Naive B cell (primary cell): ENCODE measurements at regions not wholly inside any gene's neighbourhood (a gene's known extent, or its start where the extent isn't known, plus 50 kb on each side); places are given as distances from the start of the nearest gene placed in this dataset.

ENCODE experiments used
- ATAC-seq, 2 donors: fragments of 150-1000 bp; cut with Tn5 transposase; 2 replicates each; pipeline ENCODE4 v1.10.0; 2021; ENCODE audit warnings: low read depth in 2 of 2, mild to moderate bottlenecking in 2 of 2, moderate library complexity in 2 of 2
- DNase-seq: peaks from one replicate; pipeline ENCODE4 v3.0.0; 2022
- H3K27ac Mint-ChIP-seq, 6 donors: one replicate each; pipeline ENCODE4 v1.8.0; 2020 to 2022; ENCODE audit warnings: mild to moderate bottlenecking in 6 of 6, mixed read lengths in 6 of 6, moderate library complexity in 5 of 6, inconsistent platforms in 2 of 6
- H3K27me3 Mint-ChIP-seq, 3 donors: one replicate each; pipeline ENCODE4 v1.8.0; 2021 to 2022; ENCODE audit warnings: mixed read lengths in 3 of 3, mild to moderate bottlenecking in 1 of 3
- H3K36me3 Mint-ChIP-seq, 2 donors: one replicate each; pipeline ENCODE4 v1.8.0; 2020 to 2022; ENCODE audit warnings: mixed read lengths in 2 of 2, inconsistent platforms in 1 of 2, mild to moderate bottlenecking in 1 of 2
- H3K4me1 Mint-ChIP-seq, 3 donors: one replicate each; pipeline ENCODE4 v1.8.0; 2020 to 2022; ENCODE audit warnings: mixed read lengths in 3 of 3, inconsistent platforms in 1 of 3, mild to moderate bottlenecking in 1 of 3, moderate library complexity in 1 of 3
- H3K4me3 Mint-ChIP-seq, 8 donors: one replicate each; pipeline ENCODE4 v1.8.0; 2020 to 2022; ENCODE audit warnings: mild to moderate bottlenecking in 8 of 8, mixed read lengths in 8 of 8, moderate library complexity in 8 of 8, inconsistent platforms in 2 of 8
- H3K9me3 Mint-ChIP-seq, 7 donors: one replicate each; pipeline ENCODE4 v1.8.0; 2020 to 2022; ENCODE audit warnings: mixed read lengths in 7 of 7, mild to moderate bottlenecking in 5 of 7, inconsistent platforms in 2 of 7, moderate library complexity in 1 of 7

GRCh38 chr7:40986351-40986873 lies 716.5 kb downstream of the INHBA start:
- no peaks in the 10 kb centered on the region for H3K36me3 Mint-ChIP-seq
- ATAC-seq: no peak
- peaks cover 0 to 6% (median 0%) of the 10 kb centered on the region in 3 donors for H3K27me3 Mint-ChIP-seq
- peaks cover 0 to 2% (median 0%) of the 10 kb centered on the region in 7 donors for H3K9me3 Mint-ChIP-seq
- no peak for DNase-seq
- no peaks in the 10 kb centered on the region for H3K4me1 Mint-ChIP-seq
- no peak overlapping the region for H3K4me3 Mint-ChIP-seq
- H3K27ac Mint-ChIP-seq: no peak overlapping the region

GRCh38 chr7:40983111-40983510 lies 719.8 kb downstream of the INHBA start:
- no peak for DNase-seq
- H3K27ac Mint-ChIP-seq: no peak overlapping the region
- peaks cover 0 to 2% (median 0%) of the 10 kb centered on the region in 7 donors for H3K9me3 Mint-ChIP-seq
- no peaks in the 10 kb centered on the region for H3K4me1 Mint-ChIP-seq
- no peak overlapping the region for H3K4me3 Mint-ChIP-seq
- no peaks in the 10 kb centered on the region for H3K36me3 Mint-ChIP-seq
- no peak for ATAC-seq
- H3K27me3 Mint-ChIP-seq: peaks cover 0 to 6% (median 0%) of the 10 kb centered on the region in 3 donors

GRCh38 chr7:40979296-40979695 lies 723.6 kb downstream of the INHBA start:
- ATAC-seq (no peak), DNase-seq (no peak)
- peaks cover 0 to 2% (median 0%) of the 10 kb centered on the region in 7 donors for H3K9me3 Mint-ChIP-seq
- peaks cover 0 to 6% (median 4%) of the 10 kb centered on the region in 3 donors for H3K27me3 Mint-ChIP-seq
- no peak overlapping the region for H3K4me3 Mint-ChIP-seq
- H3K27ac Mint-ChIP-seq: no peak overlapping the region
- H3K4me1 Mint-ChIP-seq: no peaks in the 10 kb centered on the region
- H3K36me3 Mint-ChIP-seq: no peaks in the 10 kb centered on the region

GRCh38 chr7:40978047-40978446 lies 724.8 kb downstream of the INHBA start:
- DNase-seq (no peak), ATAC-seq (no peak)
- H3K4me3 Mint-ChIP-seq: no peak overlapping the region
- peaks cover 0 to 6% (median 4%) of the 10 kb centered on the region in 3 donors for H3K27me3 Mint-ChIP-seq
- H3K36me3 Mint-ChIP-seq: no peaks in the 10 kb centered on the region
- peaks cover 0 to 3% (median 0%) of the 10 kb centered on the region in 7 donors for H3K9me3 Mint-ChIP-seq
- no peak overlapping the region for H3K27ac Mint-ChIP-seq
- no peaks in the 10 kb centered on the region for H3K4me1 Mint-ChIP-seq

- no peak overlapping the region for H3K27ac Mint-ChIP-seq
Measured at GRCh38 chr7:40977533-40977932, 725.4 kb downstream of the INHBA start.

GRCh38 chr7:40972426-40972825 lies 730.5 kb downstream of the INHBA start:
- Mint-ChIP-seq H3K4me3 (no peak overlapping the region), H3K27me3 (peaks cover 0 to 6% (median 4%) of the 10 kb centered on the region in 3 donors), H3K27ac (no peak overlapping the region), H3K4me1 (no peaks in the 10 kb centered on the region), H3K36me3 (no peaks in the 10 kb centered on the region), H3K9me3 (peaks cover 0 to 2% (median 0%) of the 10 kb centered on the region in 7 donors)
- ATAC-seq: no peak
- DNase-seq: no peak

More at GRCh38 chr7:40977533-40977932, 725.4 kb downstream of the INHBA start:
- H3K4me3 Mint-ChIP-seq: no peak overlapping the region
- H3K27me3 Mint-ChIP-seq: peaks cover 0 to 6% (median 4%) of the 10 kb centered on the region in 3 donors
- DNase-seq (no peak), ATAC-seq (no peak)
- peaks cover 0 to 2% (median 0%) of the 10 kb centered on the region in 7 donors for H3K9me3 Mint-ChIP-seq
- H3K4me1 Mint-ChIP-seq: no peaks in the 10 kb centered on the region
- H3K36me3 Mint-ChIP-seq: no peaks in the 10 kb centered on the region

GRCh38 chr7:40969641-40970040 lies 733.2 kb downstream of the INHBA start:
- peaks cover 0 to 2% (median 0%) of the 10 kb centered on the region in 7 donors for H3K9me3 Mint-ChIP-seq
- H3K27ac Mint-ChIP-seq: no peak overlapping the region
- H3K27me3 Mint-ChIP-seq: no peaks in the 10 kb centered on the region
- ATAC-seq: no peak
- no peak for DNase-seq
- no peaks in the 10 kb centered on the region for H3K36me3 Mint-ChIP-seq
- no peak overlapping the region for H3K4me3 Mint-ChIP-seq
- no peaks in the 10 kb centered on the region for H3K4me1 Mint-ChIP-seq

- no peak for ATAC-seq
- H3K27ac Mint-ChIP-seq: no peak overlapping the region
- H3K27me3 Mint-ChIP-seq: no peaks in the 10 kb centered on the region
- H3K36me3 Mint-ChIP-seq: no peaks in the 10 kb centered on the region
- DNase-seq: no peak
- H3K4me3 Mint-ChIP-seq: no peak overlapping the region
- H3K9me3 Mint-ChIP-seq: peaks cover 0 to 10% (median 0%) of the 10 kb centered on the region in 7 donors
- H3K4me1 Mint-ChIP-seq: no peaks in the 10 kb centered on the region
Measured at GRCh38 chr7:40966693-40967092, 736.2 kb downstream of the INHBA start.

- Mint-ChIP-seq H3K36me3 (no peaks in the 10 kb centered on the region), H3K9me3 (peaks cover 0 to 13% (median 0%) of the 10 kb centered on the region in 7 donors), H3K27ac (no peak overlapping the region), H3K27me3 (no peaks in the 10 kb centered on the region), H3K4me3 (no peak overlapping the region), H3K4me1 (no peaks in the 10 kb centered on the region)
- DNase-seq: no peak
- ATAC-seq: no peak
Measured at GRCh38 chr7:40965774-40966173, 737.1 kb downstream of the INHBA start.

GRCh38 chr7:40965016-40965415 lies 737.9 kb downstream of the INHBA start:
- Mint-ChIP-seq H3K36me3 (no peaks in the 10 kb centered on the region), H3K27me3 (peaks cover 0 to 4% (median 0%) of the 10 kb centered on the region in 3 donors)

GRCh38 chr7:40964610-40965009 lies 738.3 kb downstream of the INHBA start:
- no peaks in the 10 kb centered on the region for H3K36me3 Mint-ChIP-seq
- ATAC-seq: no peak
- no peak overlapping the region for H3K4me3 Mint-ChIP-seq
- H3K27ac Mint-ChIP-seq: no peak overlapping the region
- H3K27me3 Mint-ChIP-seq: peaks cover 0 to 4% (median 0%) of the 10 kb centered on the region in 3 donors
- DNase-seq: no peak
- H3K9me3 Mint-ChIP-seq: peaks cover 0 to 13% (median 0%) of the 10 kb centered on the region in 7 donors
- no peaks in the 10 kb centered on the region for H3K4me1 Mint-ChIP-seq

More at GRCh38 chr7:40965016-40965415, 737.9 kb downstream of the INHBA start:
- DNase-seq: no peak
- Mint-ChIP-seq H3K4me1 (no peaks in the 10 kb centered on the region), H3K9me3 (peaks cover 0 to 13% (median 0%) of the 10 kb centered on the region in 7 donors), H3K27ac (peak overlapping the region in 1 of 6 donors; percentile 5), H3K4me3 (no peak overlapping the region)
- ATAC-seq: no peak

- Mint-ChIP-seq H3K4me3 (no peak overlapping the region), H3K4me1 (no peaks in the 10 kb centered on the region), H3K27ac (no peak overlapping the region), H3K36me3 (no peaks in the 10 kb centered on the region), H3K9me3 (peaks cover 0 to 18% (median 11%) of the 10 kb centered on the region in 7 donors), H3K27me3 (peaks cover 4 to 8% (median 7%) of the 10 kb centered on the region in 3 donors)
- ATAC-seq (no peak), DNase-seq (no peak)
Measured at GRCh38 chr7:40959955-40960354, 742.9 kb downstream of the INHBA start.

GRCh38 chr7:40948239-40948638 lies 754.7 kb downstream of the INHBA start:
- peaks cover 0 to 11% (median 0%) of the 10 kb centered on the region in 3 donors for H3K27me3 Mint-ChIP-seq
- no peaks in the 10 kb centered on the region for H3K4me1 Mint-ChIP-seq
- H3K36me3 Mint-ChIP-seq: peaks cover 0 to 19% of the 10 kb centered on the region in 2 donors
- H3K4me3 Mint-ChIP-seq: no peak overlapping the region
- H3K27ac Mint-ChIP-seq: no peak overlapping the region
- no peak for ATAC-seq
- peaks cover 19 to 43% (median 38%) of the 10 kb centered on the region in 7 donors for H3K9me3 Mint-ChIP-seq
- DNase-seq: no peak

GRCh38 chr7:40947566-40947965 lies 755.3 kb downstream of the INHBA start:
- Mint-ChIP-seq H3K36me3 (peaks cover 0 to 19% of the 10 kb centered on the region in 2 donors), H3K4me3 (peak overlapping the region in 1 of 8 donors; percentile 5), H3K4me1 (no peaks in the 10 kb centered on the region), H3K27ac (no peak overlapping the region), H3K9me3 (peaks cover 15 to 43% (median 39%) of the 10 kb centered on the region in 7 donors), H3K27me3 (peaks cover 0 to 5% (median 0%) of the 10 kb centered on the region in 3 donors)
- ATAC-seq: no peak
- DNase-seq: no peak
